ENCODE measurements at regions not wholly inside any gene's neighbourhood (a gene's known extent, or its start where the extent isn't known, plus 50 kb on each side); places are given as distances from the start of the nearest gene placed in this dataset.

DNA sequence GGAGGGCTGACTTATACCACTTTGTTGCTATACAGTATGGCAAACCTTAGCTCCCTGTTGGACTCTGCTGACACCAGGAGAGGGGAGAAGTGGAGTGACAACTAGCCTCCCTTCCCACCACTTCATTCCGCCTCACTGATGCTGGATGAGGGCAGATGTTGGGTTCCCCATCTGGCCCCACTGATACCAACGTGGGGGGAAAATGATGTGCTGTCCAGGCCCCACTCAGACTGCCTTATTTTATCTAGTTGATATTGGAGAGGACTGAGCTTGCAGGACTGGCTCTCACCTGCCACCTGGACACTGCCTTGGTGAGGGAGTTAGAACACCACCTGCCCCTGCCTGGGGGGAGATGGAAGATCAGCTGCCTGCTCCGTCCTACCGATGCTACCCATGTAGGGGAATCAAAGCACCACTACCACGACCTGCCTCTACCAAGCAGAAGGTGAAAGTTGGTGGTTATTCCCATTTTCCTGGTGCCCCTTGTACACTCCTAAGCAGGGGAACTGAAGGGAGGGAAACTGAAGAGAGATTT lies 292.1 kb downstream of the GADD45G start:
- Histone ChIP-seq H3K4me1 (ENCODE audit: insufficient read depth, low read length) (peaks cover 4% of the 10 kb centered on the region; the same call in 1 of the 2 replicates), H3K9ac (ENCODE audit: low read depth, low read length) (no peak overlapping the region), H3K36me3 (ENCODE audit: insufficient read depth, low read length) (no peaks in the 10 kb centered on the region), H3K9me3 (ENCODE audit: control insufficient read depth, insufficient read depth, low read length) (no peaks in the 10 kb centered on the region)

DNA sequence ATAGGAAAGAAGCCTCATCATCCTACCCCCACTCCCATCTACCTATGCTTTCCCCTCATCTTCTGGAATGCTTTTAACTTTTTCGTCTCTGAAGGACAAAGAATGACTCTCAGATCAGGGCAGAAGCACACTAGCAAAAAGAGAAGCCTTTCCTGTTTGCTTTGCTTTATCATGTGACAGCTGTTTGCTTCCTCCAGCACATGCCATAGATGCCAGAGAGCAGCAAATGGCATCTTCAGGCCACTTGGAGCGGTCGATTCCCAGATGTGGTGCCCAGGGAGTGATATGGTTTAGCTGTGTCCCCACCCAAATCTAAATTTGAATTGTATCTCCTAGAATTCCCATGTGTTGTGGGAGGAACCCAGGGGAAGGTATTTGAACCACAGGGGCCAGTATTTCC lies 294.8 kb downstream of the GADD45G start:
- no peak overlapping the region for H3K9ac ChIP-seq (ENCODE audit: low read depth, low read length)
- no peaks in the 10 kb centered on the region for H3K9me3 ChIP-seq (ENCODE audit: control insufficient read depth, insufficient read depth, low read length)
- peaks cover 4% of the 10 kb centered on the region; the same call in 1 of the 2 replicates for H3K4me1 ChIP-seq (ENCODE audit: insufficient read depth, low read length)
- no peaks in the 10 kb centered on the region for H3K36me3 ChIP-seq (ENCODE audit: insufficient read depth, low read length)

DNA sequence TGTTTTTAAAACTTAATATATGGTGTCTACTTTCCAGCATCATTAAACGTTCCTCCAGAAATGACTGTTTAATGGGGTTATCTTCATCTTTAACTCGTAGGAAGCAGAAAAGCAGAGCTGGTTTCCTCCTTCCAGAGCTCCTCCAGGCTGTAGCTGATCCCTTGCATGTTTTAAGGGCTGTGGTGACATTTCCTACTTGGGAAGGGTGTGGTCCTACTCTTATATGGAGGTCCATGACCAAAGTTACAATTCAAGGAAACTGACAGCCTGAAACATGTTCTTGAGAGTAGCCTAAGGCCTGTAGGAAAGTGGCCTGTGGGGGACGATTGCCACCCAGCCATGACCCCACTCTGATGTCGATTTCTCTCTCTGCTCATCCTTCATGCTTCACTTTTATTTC lies 297.1 kb downstream of the GADD45G start:
- Histone ChIP-seq H3K9me3 (ENCODE audit: control insufficient read depth, insufficient read depth, low read length) (no peaks in the 10 kb centered on the region), H3K36me3 (ENCODE audit: insufficient read depth, low read length) (no peaks in the 10 kb centered on the region), H3K9ac (ENCODE audit: low read depth, low read length) (no peak overlapping the region), H3K4me1 (ENCODE audit: insufficient read depth, low read length) (peaks cover 10% of the 10 kb centered on the region)

DNA sequence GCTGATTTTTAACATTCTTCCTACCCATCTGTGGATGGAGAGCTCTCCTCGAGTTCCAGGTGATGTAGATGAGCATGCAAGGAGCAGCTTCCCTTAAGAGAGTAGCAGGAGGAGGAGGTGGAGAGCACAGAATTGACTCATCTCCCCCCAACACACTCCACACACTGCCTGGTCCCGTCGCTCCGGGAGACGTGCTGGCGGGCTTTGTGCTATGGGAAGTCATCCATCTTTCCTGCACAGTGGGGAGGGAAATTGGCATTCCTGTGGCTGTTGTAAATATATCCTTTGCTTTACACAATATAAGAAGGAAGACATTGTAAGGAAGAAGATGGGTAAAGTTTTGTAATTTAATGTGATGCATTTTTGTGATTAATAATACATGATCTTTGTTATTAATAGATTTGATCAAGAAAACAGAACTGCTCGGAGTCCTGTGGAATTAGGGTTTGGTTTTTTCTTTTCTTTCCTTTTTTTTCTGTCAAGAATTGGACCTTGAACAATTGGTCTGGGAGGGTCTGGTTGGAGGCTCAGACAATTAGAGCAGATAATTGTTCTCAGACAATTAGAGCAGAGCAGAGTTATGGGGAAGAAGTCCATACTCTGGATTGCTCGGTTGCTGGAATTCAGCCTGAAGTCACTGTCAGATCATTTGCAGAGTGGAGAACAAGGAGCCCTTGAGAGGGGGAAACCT lies 297.8 kb downstream of the GADD45G start:
- no peak overlapping the region for H3K9ac ChIP-seq (ENCODE audit: low read depth, low read length)
- H3K9me3 ChIP-seq (ENCODE audit: control insufficient read depth, insufficient read depth, low read length): no peaks in the 10 kb centered on the region
- H3K36me3 ChIP-seq (ENCODE audit: insufficient read depth, low read length): no peaks in the 10 kb centered on the region
- peaks cover 10% of the 10 kb centered on the region for H3K4me1 ChIP-seq (ENCODE audit: insufficient read depth, low read length)

DNA sequence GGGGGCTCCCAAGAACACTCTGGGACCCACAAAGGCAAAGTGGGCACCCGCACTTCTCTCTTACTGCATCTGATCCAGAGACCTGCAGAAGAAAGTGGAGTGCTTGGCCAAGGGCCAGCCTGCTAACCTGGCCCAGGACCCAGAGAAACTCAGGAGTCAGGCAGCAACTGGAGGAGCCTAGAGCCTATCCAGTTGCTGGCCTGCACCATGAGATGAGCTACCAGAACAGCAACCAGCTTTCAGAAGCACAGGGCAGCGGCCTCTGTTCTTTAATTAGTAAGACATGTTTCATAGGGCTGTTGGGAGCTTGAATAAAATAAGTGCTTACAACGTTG lies 298.3 kb downstream of the GADD45G start:
- Histone ChIP-seq H3K9me3 (ENCODE audit: control insufficient read depth, insufficient read depth, low read length) (no peaks in the 10 kb centered on the region), H3K36me3 (ENCODE audit: insufficient read depth, low read length) (no peaks in the 10 kb centered on the region), H3K9ac (ENCODE audit: low read depth, low read length) (no peak overlapping the region), H3K4me1 (ENCODE audit: insufficient read depth, low read length) (peaks cover 10% of the 10 kb centered on the region)

DNA sequence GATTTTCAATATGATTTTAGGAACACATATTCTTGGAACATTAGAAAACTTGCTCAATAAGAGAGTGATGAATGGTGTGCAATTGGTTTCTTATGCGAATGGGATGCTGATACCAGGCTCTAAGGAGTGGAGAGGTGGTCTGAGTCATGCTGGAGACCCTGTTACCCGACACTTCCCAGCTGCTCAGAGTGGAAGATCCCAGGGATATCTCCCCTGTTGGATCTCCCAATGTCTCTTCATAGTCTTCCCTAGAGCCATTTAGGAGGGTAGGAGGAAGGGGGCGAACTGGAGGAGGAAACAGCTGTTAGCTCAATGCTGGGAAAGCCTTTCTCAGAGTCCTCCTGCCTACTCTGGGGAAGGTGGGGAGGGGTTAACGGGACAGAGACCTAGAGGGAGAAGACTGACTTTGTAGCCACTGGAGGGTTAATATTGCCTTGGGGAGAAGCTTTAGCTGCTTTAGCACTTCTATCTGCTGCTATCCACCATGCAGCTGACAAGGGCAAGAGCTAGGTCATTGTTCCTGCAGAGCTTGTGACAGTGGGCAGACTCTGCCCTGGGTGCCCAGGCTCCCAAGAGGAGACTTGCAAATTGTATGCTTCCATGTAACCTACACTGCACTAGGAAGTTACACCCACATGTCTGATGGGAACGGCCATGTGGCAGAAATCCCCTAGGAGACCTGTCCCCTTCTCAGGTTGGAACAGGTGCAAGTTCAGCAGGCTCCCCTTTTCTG lies 301.0 kb downstream of the GADD45G start:
- H3K36me3 ChIP-seq (ENCODE audit: insufficient read depth, low read length): no peaks in the 10 kb centered on the region
- H3K9me3 ChIP-seq (ENCODE audit: control insufficient read depth, insufficient read depth, low read length): no peaks in the 10 kb centered on the region
- peaks cover 6% of the 10 kb centered on the region for H3K4me1 ChIP-seq (ENCODE audit: insufficient read depth, low read length)
- no peak overlapping the region for H3K9ac ChIP-seq (ENCODE audit: low read depth, low read length)

DNA sequence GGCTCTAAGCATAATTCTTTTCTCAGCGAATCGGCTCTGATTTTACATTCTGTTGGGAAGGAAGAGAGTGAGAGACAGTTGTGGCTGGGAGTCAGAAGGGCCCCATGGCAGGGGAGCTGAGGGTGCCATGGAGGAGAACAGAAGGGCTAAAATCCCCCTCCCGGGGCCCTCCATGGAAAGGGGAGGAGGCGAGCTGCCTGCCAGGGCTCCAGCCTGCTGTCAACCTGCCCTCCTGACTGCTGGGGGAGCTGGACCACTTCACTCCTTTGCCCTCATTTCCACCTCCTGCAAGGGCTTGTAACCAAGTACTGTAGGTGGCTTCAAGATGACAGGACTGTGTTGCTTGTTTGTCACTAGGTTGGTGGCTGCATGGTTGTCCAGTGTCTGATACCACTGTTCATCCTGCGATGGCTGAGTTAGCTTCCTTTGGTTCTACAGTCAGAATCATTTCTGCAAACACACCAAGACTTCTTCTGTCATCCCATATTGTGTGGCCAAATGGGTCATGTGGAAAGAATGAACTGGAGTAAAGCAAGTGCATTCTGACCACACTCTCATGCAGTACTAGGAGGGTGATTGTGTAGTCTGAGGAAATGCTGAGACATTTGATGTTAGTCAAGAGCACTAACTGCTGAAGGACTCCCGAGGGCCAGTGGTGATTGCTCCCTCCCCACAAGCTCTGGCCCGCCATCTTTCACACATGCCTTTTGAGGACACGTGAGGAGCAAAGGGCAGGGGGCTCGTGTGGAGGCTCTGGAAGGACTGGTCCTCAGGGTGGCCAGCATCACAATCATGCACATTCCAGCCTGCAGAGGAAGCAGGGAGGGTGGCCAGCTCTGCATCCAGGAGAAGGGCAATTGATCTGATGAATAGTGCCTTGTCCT lies 307.2 kb downstream of the GADD45G start:
- Histone ChIP-seq H3K9ac (ENCODE audit: low read depth, low read length) (no peak overlapping the region), H3K36me3 (ENCODE audit: insufficient read depth, low read length) (no peaks in the 10 kb centered on the region), H3K9me3 (ENCODE audit: control insufficient read depth, insufficient read depth, low read length) (no peaks in the 10 kb centered on the region), H3K4me1 (ENCODE audit: insufficient read depth, low read length) (0 out of 2 replicates have a peak, but pooled peaks cover 11% of the 10 kb centered on the region)

DNA sequence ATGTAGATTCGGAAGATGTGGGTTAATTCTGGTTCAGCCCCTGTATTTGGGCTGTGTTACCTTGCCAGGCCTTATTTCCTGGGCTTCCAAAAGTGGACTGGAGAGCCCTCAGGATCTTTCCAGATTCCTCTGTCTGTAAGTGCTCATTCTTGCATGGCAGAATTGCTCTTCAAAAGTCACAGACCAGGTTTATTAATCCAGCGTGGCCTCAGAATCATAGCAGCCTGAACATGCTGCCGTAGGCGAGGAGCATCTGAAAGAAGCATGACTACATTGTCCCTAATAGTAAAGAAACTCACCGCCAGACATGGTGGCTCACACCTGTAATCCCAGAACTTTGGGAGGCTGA lies 307.8 kb downstream of the GADD45G start:
- H3K4me1 ChIP-seq (ENCODE audit: insufficient read depth, low read length): 0 out of 2 replicates have a peak, but pooled peaks cover 12% of the 10 kb centered on the region
- H3K9ac ChIP-seq (ENCODE audit: low read depth, low read length): no peak overlapping the region
- no peaks in the 10 kb centered on the region for H3K9me3 ChIP-seq (ENCODE audit: control insufficient read depth, insufficient read depth, low read length)
- no peaks in the 10 kb centered on the region for H3K36me3 ChIP-seq (ENCODE audit: insufficient read depth, low read length)

DNA sequence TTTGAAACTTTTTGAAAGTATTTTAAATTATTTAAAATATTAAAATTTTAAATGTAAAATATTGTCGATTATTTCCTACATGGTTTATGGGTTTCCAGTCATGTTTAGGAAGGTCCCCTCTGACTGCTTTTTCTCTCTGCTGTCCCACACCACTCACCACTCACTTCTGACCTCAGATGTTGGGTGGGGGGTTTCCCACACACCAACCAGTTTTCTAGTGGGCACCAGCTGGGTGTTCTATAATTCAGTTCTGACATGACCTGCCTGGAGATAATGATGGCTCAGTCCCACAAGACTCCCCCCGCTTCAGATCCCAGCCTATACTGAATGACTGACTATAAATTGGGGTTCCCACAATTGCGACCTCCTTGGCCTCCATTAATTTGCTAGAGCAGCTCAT lies 310.4 kb downstream of the GADD45G start:
- no peak overlapping the region for H3K9ac ChIP-seq (ENCODE audit: low read depth, low read length)
- no peaks in the 10 kb centered on the region for H3K9me3 ChIP-seq (ENCODE audit: control insufficient read depth, insufficient read depth, low read length)
- no peaks in the 10 kb centered on the region for H3K36me3 ChIP-seq (ENCODE audit: insufficient read depth, low read length)
- H3K4me1 ChIP-seq (ENCODE audit: insufficient read depth, low read length): 0 out of 2 replicates have a peak, but pooled peaks cover 12% of the 10 kb centered on the region

DNA sequence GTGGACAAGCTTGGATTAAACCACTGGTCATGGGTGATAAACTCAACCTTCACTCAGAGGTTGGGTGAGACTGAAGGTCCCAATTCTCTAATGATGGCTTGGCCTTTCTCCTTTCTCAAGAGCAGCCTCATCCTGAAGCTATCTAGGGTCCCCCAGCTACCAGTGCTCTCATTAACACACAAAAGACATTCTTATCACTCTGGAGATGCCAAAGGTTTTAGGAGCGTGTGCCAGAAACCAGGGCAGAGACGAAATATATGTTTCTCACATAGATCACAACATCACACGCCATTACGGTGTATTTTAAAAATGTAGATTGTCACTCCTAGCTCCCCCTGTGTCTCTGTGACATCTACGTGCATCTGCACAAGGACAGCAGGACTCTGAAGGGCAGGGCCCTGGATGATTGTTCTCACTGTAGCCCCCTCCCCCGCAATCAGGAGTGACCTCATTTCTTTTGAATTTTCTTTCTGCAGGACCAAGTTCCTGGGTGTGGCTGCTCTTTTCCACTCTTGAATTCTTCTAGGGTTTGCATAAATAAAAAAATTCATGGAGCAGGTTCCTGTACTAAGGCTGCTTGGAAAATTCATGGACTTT lies 311.3 kb downstream of the GADD45G start:
- Histone ChIP-seq H3K4me1 (ENCODE audit: insufficient read depth, low read length) (0 out of 2 replicates have a peak, but pooled peaks cover 12% of the 10 kb centered on the region), H3K36me3 (ENCODE audit: insufficient read depth, low read length) (no peaks in the 10 kb centered on the region), H3K9me3 (ENCODE audit: control insufficient read depth, insufficient read depth, low read length) (no peaks in the 10 kb centered on the region), H3K9ac (ENCODE audit: low read depth, low read length) (no peak overlapping the region)

DNA sequence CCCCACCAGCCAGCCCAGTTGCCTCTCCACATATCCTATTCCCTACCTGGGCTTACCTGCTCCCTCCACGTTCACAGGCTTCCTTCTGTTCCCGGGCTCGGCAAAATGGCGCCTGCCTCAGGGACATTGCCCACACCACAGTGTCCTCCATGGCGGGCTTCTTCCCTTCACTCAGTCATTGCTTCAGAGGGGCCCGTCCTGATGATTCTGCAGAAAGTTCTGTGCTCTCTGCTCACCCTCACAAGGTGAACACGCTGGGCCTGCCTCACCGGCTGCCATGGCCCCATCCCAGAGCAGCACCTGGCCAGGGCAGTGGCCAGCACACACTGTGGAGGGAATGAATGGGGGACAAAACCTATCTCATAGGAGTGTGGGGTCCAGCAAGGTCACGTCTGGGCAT lies 313.0 kb downstream of the GADD45G start:
- H3K9me3 ChIP-seq (ENCODE audit: control insufficient read depth, insufficient read depth, low read length): no peaks in the 10 kb centered on the region
- H3K4me1 ChIP-seq (ENCODE audit: insufficient read depth, low read length): 0 out of 2 replicates have a peak, but pooled peaks cover 12% of the 10 kb centered on the region
- no peak overlapping the region for H3K9ac ChIP-seq (ENCODE audit: low read depth, low read length)
- no peaks in the 10 kb centered on the region for H3K36me3 ChIP-seq (ENCODE audit: insufficient read depth, low read length)

DNA sequence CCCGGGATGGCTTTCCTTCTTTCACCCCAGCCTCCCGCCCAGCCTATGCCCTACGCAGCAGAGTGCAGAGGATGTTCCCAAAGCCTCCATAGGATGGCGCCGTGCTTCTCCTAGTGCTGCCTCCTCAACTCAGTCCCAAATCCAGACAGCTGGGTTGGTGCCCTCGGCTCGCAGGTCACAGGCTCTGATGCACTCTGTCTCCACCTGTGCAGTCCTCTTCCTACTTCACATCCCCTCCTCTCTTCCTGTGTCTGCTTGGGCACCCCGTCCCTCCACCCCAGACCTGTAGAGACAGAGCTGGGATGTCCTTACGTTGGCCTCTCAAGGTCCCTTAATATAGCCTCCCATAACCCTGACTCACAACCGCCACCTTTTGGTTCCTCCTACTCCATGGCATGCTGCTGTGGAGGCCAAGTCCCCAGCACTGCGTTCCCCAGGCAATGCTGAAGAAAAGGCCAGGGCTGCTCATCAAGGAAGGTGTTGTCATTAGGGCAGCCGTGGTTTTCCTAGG lies 314.4 kb downstream of the GADD45G start:
- 0 out of 2 replicates have a peak, but pooled peaks cover 15% of the 10 kb centered on the region for H3K4me1 ChIP-seq (ENCODE audit: insufficient read depth, low read length)
- no peak overlapping the region for H3K9ac ChIP-seq (ENCODE audit: low read depth, low read length)
- H3K9me3 ChIP-seq (ENCODE audit: control insufficient read depth, insufficient read depth, low read length): no peaks in the 10 kb centered on the region
- no peaks in the 10 kb centered on the region for H3K36me3 ChIP-seq (ENCODE audit: insufficient read depth, low read length)

DNA sequence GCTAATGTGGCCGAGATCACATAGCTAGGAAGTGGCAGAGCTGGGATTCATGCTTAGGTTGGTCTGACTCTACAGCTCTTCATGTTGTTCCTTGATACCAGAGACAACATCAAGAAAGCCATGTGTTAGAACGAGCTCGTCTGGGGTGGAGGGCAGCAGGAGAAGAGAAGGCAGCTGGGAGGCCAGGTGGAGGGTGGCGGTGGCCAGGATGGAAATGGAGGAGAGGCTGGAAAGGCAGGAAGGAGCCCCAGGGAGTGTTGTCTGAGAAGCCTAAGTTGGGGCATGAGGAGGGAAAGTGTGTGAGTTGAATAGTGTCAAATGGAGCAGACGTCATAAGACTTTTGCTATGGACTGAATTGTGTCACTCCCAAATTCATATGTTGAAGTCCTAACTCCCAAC lies 315.3 kb downstream of the GADD45G start:
- Histone ChIP-seq H3K36me3 (ENCODE audit: insufficient read depth, low read length) (no peaks in the 10 kb centered on the region), H3K9ac (ENCODE audit: low read depth, low read length) (no peak overlapping the region), H3K9me3 (ENCODE audit: control insufficient read depth, insufficient read depth, low read length) (no peaks in the 10 kb centered on the region), H3K4me1 (ENCODE audit: insufficient read depth, low read length) (0 out of 2 replicates have a peak, but pooled peaks cover 15% of the 10 kb centered on the region)

DNA sequence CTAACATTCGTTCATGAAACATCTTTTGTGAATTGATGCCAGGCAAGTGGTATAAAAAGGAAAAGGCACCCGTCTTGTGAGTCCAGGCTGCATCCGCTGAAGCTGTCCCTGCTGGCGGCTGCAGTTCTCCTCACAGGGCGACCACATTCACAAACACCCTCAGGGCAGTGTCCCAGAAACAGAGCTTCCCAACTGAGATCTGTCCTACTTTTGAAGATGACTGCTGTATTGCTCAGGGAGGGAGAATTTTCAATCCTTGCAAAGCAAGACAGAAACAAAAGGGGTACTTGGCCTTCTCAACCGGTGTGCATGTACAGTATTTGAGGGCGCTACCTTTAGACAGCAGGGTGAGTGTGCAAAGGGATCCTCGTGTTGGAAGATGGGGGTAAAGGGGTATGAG lies 316.1 kb downstream of the GADD45G start:
- Histone ChIP-seq H3K9ac (ENCODE audit: low read depth, low read length) (no peak overlapping the region), H3K36me3 (ENCODE audit: insufficient read depth, low read length) (no peaks in the 10 kb centered on the region), H3K9me3 (ENCODE audit: control insufficient read depth, insufficient read depth, low read length) (no peaks in the 10 kb centered on the region), H3K4me1 (ENCODE audit: insufficient read depth, low read length) (0 out of 2 replicates have a peak, but pooled peaks cover 13% of the 10 kb centered on the region)

Measured in ES-I3 (cell line).